ENCODE measurements at regions not wholly inside any gene's neighbourhood (a gene's known extent, or its start where the extent isn't known, plus 50 kb on each side); places are given as distances from the start of the nearest gene placed in this dataset.

DNA sequence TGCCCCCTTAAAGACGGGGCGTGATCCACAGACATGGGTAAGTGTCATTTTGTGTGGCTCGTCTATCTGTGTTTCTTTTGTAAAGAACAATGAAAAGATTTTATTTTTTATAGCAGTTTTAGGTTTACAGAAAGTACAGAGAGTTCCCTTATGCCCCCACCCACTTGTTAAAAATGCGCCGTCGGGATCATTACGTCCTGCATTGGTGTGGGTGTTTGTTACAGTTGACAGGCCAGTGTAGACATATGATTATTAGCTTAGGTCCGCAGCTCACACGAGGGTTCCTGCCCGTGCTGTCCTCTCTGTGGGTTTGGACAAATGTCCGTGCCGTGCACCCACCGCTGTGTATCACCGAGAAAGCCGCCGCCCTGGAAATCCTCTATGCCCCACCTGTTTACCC is 50.5 kb downstream of the RGS12 start:
- ChIA-PET CTCF (interaction anchor here (1.6 to 4.3 kb wide), 2 partner anchors 100 to 137 kb away, joined by 11 to 46 read pairs; no protein-coding TSS in a partner anchor), POLR2A (no interaction called here)
- TF ChIP-seq, protein P1, sequence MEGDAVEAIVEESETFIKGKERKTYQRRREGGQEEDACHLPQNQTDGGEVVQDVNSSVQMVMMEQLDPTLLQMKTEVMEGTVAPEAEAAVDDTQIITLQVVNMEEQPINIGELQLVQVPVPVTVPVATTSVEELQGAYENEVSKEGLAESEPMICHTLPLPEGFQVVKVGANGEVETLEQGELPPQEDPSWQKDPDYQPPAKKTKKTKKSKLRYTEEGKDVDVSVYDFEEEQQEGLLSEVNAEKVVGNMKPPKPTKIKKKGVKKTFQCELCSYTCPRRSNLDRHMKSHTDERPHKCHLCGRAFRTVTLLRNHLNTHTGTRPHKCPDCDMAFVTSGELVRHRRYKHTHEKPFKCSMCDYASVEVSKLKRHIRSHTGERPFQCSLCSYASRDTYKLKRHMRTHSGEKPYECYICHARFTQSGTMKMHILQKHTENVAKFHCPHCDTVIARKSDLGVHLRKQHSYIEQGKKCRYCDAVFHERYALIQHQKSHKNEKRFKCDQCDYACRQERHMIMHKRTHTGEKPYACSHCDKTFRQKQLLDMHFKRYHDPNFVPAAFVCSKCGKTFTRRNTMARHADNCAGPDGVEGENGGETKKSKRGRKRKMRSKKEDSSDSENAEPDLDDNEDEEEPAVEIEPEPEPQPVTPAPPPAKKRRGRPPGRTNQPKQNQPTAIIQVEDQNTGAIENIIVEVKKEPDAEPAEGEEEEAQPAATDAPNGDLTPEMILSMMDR (IDR thresholded peaks at IDR 0.05; ENCODE audit: unreplicated experiment): no peak
- Mint-ChIP-seq H3K9me3 (ENCODE audit: unreplicated experiment) (no peaks in the 10 kb centered on the region), H3K27me3 (ENCODE audit: insufficient read depth, unreplicated experiment) (no peaks in the 10 kb centered on the region), H3K27ac (ENCODE audit: low read depth, unreplicated experiment) (no peak overlapping the region), H3K36me3 (ENCODE audit: insufficient read depth, unreplicated experiment) (no peaks in the 10 kb centered on the region), H3K4me1 (ENCODE audit: insufficient read depth, unreplicated experiment) (peaks cover 9% of the 10 kb centered on the region), H3K4me3 (ENCODE audit: unreplicated experiment) (no peak overlapping the region)
- intact Hi-C loops (cut with micrococcal nuclease): no loop called here
- DNase-seq (ENCODE audit: unreplicated experiment): no peak
- no TSS peak for BruUV-seq (replicated peaks)

DNA sequence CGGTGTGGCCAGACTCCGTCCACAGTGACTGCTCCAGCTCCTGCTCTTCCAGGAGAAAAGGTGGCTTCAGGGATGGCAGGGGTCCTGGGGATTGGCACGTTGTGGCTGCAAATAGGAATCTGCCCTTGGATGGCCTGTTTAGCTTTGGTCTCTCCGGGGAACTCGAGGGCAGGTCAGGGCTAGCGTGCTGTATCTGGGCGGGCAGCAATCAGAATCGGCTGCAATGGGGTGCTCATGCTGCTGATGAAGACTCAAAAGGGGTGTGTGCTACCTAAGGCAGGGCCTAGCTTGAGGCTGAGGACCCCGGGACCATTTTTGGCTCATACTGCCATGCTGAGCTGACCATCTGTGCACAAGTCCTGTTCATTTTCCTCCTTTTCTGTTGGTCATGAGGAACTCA is 51.3 kb downstream of the RGS12 start:
- no peak for DNase-seq (ENCODE audit: unreplicated experiment)
- CTCF ChIA-PET: interaction anchor here (0.6 to 4.3 kb wide), 4 partner anchors 31 to 137 kb away, joined by 3 to 46 read pairs (median 7); no protein-coding TSS in a partner anchor
- no peaks in the 10 kb centered on the region for H3K27me3 Mint-ChIP-seq (ENCODE audit: insufficient read depth, unreplicated experiment)
- intact Hi-C loops (cut with micrococcal nuclease): no loop called here
- H3K4me3 Mint-ChIP-seq (ENCODE audit: unreplicated experiment): no peak overlapping the region
- no peaks in the 10 kb centered on the region for H3K9me3 Mint-ChIP-seq (ENCODE audit: unreplicated experiment)
- no TSS peak for BruUV-seq (replicated peaks)
- no peaks in the 10 kb centered on the region for H3K36me3 Mint-ChIP-seq (ENCODE audit: insufficient read depth, unreplicated experiment)
- no peak overlapping the region for H3K27ac Mint-ChIP-seq (ENCODE audit: low read depth, unreplicated experiment)
- POLR2A ChIA-PET: interaction anchor here (0.9 kb wide), 1 partner anchor 42 kb away, joined by 4 read pairs; no protein-coding TSS in a partner anchor
- H3K4me1 Mint-ChIP-seq (ENCODE audit: insufficient read depth, unreplicated experiment): peaks cover 9% of the 10 kb centered on the region
- TF ChIP-seq, protein P1 (IDR thresholded peaks at IDR 0.05; ENCODE audit: unreplicated experiment): no peak

DNA sequence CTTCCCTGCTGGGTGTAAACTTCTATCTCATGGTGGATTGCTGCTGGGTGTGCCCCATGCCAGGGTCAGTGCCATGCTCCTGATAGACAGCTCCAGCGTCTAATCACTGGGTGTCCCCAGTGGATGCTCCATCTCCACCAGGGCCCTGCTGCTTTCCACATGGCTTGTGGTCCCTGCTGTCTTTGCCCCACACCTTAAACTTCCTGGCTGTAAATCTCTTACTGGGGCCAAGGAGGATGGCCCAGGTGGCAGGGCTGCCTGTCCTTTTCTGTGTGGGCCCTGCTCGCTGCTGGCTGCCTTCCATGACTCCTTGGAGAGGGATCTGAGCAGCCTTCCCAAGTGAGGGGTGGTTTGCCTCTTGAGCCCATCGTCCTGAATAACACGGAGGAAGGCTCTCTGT is 51.8 kb downstream of the RGS12 start:
- CTCF ChIA-PET: interaction anchor here (0.6 to 4.3 kb wide), 7 partner anchors 8 to 1034 kb away, joined by 3 to 46 read pairs (median 3); partner anchors contain the start of gene HGFAC

DNA sequence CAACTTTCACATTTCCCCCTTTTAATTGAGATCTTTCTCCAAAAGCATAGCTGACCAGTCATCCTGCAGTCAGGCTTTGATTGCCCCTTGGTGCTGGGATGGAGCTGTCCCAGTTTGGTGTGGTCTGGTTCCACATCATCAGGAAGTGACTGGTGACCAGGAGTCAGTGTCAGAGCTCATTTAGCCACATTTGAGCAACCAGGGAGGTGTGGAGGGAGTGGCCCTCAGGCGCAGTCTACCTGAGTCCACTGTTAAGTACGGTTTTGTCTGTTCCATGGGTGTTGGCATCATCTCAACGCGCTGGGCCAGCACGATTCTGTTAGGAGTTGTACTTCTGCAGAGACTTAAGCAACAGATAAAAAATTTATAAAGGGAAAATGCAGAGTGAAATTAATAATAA is 52.6 kb downstream of the RGS12 start:
- Mint-ChIP-seq H3K36me3 (ENCODE audit: insufficient read depth, unreplicated experiment) (no peaks in the 10 kb centered on the region), H3K9me3 (ENCODE audit: unreplicated experiment) (no peaks in the 10 kb centered on the region), H3K4me3 (ENCODE audit: unreplicated experiment) (no peak overlapping the region), H3K27ac (ENCODE audit: low read depth, unreplicated experiment) (no peak overlapping the region), H3K27me3 (ENCODE audit: insufficient read depth, unreplicated experiment) (no peaks in the 10 kb centered on the region), H3K4me1 (ENCODE audit: insufficient read depth, unreplicated experiment) (peaks cover 9% of the 10 kb centered on the region)
- BruUV-seq (replicated peaks): no TSS peak
- TF ChIP-seq, protein P1 (IDR thresholded peaks at IDR 0.05; ENCODE audit: unreplicated experiment): no peak
- intact Hi-C loops (cut with micrococcal nuclease): loop anchor here (5.0 kb wide), 1 partner anchor 153 kb away; no protein-coding TSS in a partner anchor
- CTCF ChIA-PET: interaction anchor here (0.6 to 4.3 kb wide), 10 partner anchors 8 to 440 kb away, joined by 3 to 46 read pairs (median 6); partner anchors contain the start of gene HGFAC
- POLR2A ChIA-PET: interaction anchor here (0.9 kb wide), 1 partner anchor 42 kb away, joined by 5 read pairs; no protein-coding TSS in a partner anchor
- DNase-seq (ENCODE audit: unreplicated experiment): no peak

More for the DNA sequence above, 51.8 kb downstream of the RGS12 start:
- H3K27me3 Mint-ChIP-seq (ENCODE audit: insufficient read depth, unreplicated experiment): no peaks in the 10 kb centered on the region
- peaks cover 9% of the 10 kb centered on the region for H3K4me1 Mint-ChIP-seq (ENCODE audit: insufficient read depth, unreplicated experiment)
- no peaks in the 10 kb centered on the region for H3K9me3 Mint-ChIP-seq (ENCODE audit: unreplicated experiment)
- POLR2A ChIA-PET: interaction anchor here (0.9 kb wide), 2 partner anchors 42 to 43 kb away, joined by 4 to 5 read pairs; no protein-coding TSS in a partner anchor
- no TSS peak for BruUV-seq (replicated peaks)
- DNase-seq (ENCODE audit: unreplicated experiment): no peak
- intact Hi-C loops (cut with micrococcal nuclease): no loop called here
- no peak overlapping the region for H3K4me3 Mint-ChIP-seq (ENCODE audit: unreplicated experiment)
- H3K36me3 Mint-ChIP-seq (ENCODE audit: insufficient read depth, unreplicated experiment): no peaks in the 10 kb centered on the region
- H3K27ac Mint-ChIP-seq (ENCODE audit: low read depth, unreplicated experiment): no peak overlapping the region
- TF ChIP-seq, protein P1 (IDR thresholded peaks at IDR 0.05; ENCODE audit: unreplicated experiment): no peak

Data from MCF 10A (cell line).